HG02981 (cell line): ENCODE measurements at regions not wholly inside any gene's neighbourhood (a gene's known extent, or its start where the extent isn't known, plus 50 kb on each side); places are given as distances from the start of the nearest gene placed in this dataset.
"Not testable (repeated sequence)": the region's sequence is repeated elsewhere in the genome, so short reads cannot be mapped to it uniquely, and the experiment has no call there.

Experiments used
- ATAC-seq: cut with Tn5 transposase; IDR thresholded peaks from one replicate; pipeline ENCODE4 v1.9.1; 2021; ENCODE audit warnings: mild to moderate bottlenecking, moderate library complexity; ENCODE audit not compliant: unreplicated experiment

GRCh38 chr9:71514344-71514975 lies 253.9 kb downstream of the CEMIP2 start:
- no peak for ATAC-seq

GRCh38 chr9:71509054-71509453 lies 259.3 kb downstream of the CEMIP2 start:
- no peak for ATAC-seq

GRCh38 chr9:71508141-71508540 lies 260.2 kb downstream of the CEMIP2 start:
- ATAC-seq, result not testable (repeated sequence)

- ATAC-seq, result no peak
Observed at GRCh38 chr9:71506821-71507220, 261.5 kb downstream of the CEMIP2 start.

GRCh38 chr9:71504636-71505035 lies 263.7 kb downstream of the CEMIP2 start:
- no peak for ATAC-seq

GRCh38 chr9:71498691-71499090 lies 269.6 kb downstream of the CEMIP2 start:
- ATAC-seq, result no peak

- peak; percentile 51 for ATAC-seq
Observed at GRCh38 chr9:71490810-71491209, 277.5 kb downstream of the CEMIP2 start.

- no peak for ATAC-seq
Observed at GRCh38 chr9:71487061-71487460, 281.3 kb downstream of the CEMIP2 start.

GRCh38 chr9:71485326-71485725 lies 283.0 kb downstream of the CEMIP2 start:
- ATAC-seq, result no peak

- ATAC-seq, result no peak
Observed at GRCh38 chr9:71483436-71483835, 284.9 kb downstream of the CEMIP2 start.

- no peak for ATAC-seq
Observed at GRCh38 chr9:71479621-71480020, 288.7 kb downstream of the CEMIP2 start.

GRCh38 chr9:71472400-71472799 lies 295.9 kb downstream of the CEMIP2 start:
- ATAC-seq, result no peak

GRCh38 chr9:71465392-71465791 lies 302.9 kb downstream of the CEMIP2 start:
- ATAC-seq, result no peak

GRCh38 chr9:71459082-71459481 lies 309.2 kb downstream of the CEMIP2 start:
- no peak for ATAC-seq

- ATAC-seq, result peak; percentile 87
Observed at GRCh38 chr9:71446473-71447411, 321.6 kb downstream of the CEMIP2 start.

- ATAC-seq, result no peak
Observed at GRCh38 chr9:71446106-71446472, 322.2 kb downstream of the CEMIP2 start.

GRCh38 chr9:71442937-71443336 lies 321.5 kb upstream of the TRPM3 start:
- ATAC-seq, result no peak

- ATAC-seq, result no peak
Observed at GRCh38 chr9:71441266-71441665, 319.8 kb upstream of the TRPM3 start.

GRCh38 chr9:71431931-71432330 lies 310.5 kb upstream of the TRPM3 start:
- no peak for ATAC-seq

GRCh38 chr9:71407341-71407740 lies 285.9 kb upstream of the TRPM3 start:
- ATAC-seq, result not testable (repeated sequence)

- no peak for ATAC-seq
Observed at GRCh38 chr9:71403106-71403505, 281.7 kb upstream of the TRPM3 start.

GRCh38 chr9:71393005-71393404 lies 271.6 kb upstream of the TRPM3 start:
- ATAC-seq, result no peak
